NCI-H2107 treated with DMSO at 0.1 percent for 48 hours (cell line): ENCODE measurements at regions not wholly inside any gene's neighbourhood (a gene's known extent, or its start where the extent isn't known, plus 50 kb on each side); places are given as distances from the start of the nearest gene placed in this dataset.

Source experiments
- DNase-seq: peaks from one replicate; lab custom pipeline; 2025; ENCODE audit not compliant: unreplicated experiment; lab: John Stamatoyannopoulos, UW

GRCh38 chr2:240338274-240338673 lies 97.2 kb upstream of the GPC1 start:
- no peak for DNase-seq

GRCh38 chr2:240339411-240340360 lies 95.8 kb upstream of the GPC1 start:
- no peak for DNase-seq

DNA sequence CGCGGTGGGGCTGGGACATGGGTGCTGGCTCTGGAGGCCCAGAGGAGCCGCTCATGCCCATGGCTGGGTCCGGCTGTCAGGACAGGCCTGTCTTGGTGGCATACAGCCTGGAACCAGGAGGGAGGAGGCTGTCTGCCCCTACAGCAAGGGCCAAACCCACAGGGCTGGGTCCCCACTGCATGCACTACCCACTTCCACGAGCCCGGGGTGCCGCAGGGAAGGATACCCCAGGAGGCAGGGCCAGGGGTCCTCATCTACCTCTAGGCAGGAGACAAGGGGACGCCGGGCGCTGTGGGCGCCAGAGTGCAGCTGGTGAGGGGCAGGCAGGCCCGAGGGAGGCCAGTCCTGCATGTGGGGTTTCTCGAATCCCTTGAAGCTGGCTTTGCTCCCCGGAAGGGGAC lies 95.1 kb upstream of the GPC1 start:
- DNase-seq, result no peak

GRCh38 chr2:240341064-240341463 lies 94.4 kb upstream of the GPC1 start:
- no peak for DNase-seq

GRCh38 chr2:240343548-240343947 lies 91.9 kb upstream of the GPC1 start:
- no peak for DNase-seq

DNA sequence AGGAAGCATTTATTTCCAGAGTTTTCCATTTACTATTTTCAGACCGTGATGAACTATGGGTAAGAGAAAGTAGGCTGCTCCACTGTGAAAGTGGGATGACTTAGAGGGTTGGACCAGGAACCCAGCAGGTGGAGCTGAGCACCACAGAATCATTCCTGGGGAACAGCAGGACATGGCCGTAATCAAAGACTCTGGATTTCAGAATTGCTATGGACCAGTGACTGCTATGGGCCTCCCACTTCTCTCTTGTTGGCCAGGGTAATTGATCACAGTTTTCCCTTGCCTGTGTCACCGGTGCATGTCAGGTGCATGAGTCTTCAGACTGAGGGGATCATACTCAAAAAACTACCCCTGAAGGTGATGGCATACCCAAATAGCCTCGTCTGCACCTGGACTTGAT lies 90.6 kb upstream of the GPC1 start:
- DNase-seq, result no peak

DNA sequence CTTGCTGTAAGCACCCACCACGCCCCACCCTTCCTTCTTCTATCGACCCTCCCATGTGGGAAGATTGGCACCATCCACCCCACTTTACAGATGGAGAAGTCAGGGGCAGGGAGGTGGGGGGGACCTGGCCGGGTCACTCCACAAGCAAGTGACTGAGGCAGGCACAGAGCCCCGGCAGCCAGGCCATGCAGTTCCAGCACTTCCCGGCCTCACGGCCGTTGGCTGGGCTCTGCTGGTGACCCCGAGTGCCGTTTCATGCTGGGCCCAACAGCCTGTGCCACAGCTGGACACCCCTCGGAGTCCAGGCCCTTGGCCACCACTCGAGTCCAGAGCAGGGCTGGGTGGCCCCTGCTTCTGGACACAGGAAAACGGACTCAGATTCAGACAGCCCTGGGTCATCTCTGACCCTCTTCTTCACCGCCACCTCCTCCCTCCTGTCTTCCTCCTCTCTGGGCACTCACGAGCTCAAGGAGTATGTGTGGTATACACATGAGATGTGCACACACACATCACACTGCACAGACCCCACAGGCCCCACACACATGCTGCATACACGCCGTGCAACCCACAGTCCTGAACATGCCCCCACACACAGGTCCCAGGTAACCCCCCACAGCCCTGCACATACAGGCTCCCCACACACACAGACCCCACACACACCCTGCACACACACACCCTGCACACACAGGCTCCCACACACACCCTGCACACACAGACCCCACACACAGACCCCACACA lies 89.3 kb upstream of the GPC1 start:
- no peak for DNase-seq

DNA sequence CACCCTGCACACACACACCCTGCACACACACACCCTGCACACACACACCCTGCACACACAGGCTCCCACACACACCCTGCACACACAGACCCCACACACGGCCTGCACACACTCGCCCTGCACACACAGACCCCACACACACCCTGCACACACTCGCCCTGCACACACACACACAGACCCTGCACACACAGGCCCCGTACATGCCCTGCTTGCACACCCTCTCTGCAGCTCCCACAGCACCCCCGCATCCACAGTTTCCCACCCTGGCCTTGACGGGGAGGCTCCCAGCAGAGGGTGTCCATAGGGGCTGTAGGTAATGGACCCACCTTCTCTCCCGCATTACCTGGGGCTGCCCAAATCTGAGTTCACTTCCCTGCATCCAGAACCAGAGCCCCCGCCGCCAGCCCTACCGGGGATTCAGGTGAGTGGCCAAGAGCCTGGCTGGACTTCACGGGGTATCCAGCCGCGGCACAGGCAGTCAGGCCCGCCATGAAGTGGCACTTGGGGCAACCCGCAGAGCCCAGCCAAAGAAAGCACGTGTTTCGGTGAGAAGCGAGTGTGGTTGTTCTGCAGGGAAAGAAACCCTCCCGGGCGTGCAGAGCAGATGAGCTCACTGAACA lies 88.6 kb upstream of the GPC1 start:
- DNase-seq, result no peak

- DNase-seq, result no peak
Measured at GRCh38 chr2:240347373-240347940, 88.0 kb upstream of the GPC1 start.

DNA sequence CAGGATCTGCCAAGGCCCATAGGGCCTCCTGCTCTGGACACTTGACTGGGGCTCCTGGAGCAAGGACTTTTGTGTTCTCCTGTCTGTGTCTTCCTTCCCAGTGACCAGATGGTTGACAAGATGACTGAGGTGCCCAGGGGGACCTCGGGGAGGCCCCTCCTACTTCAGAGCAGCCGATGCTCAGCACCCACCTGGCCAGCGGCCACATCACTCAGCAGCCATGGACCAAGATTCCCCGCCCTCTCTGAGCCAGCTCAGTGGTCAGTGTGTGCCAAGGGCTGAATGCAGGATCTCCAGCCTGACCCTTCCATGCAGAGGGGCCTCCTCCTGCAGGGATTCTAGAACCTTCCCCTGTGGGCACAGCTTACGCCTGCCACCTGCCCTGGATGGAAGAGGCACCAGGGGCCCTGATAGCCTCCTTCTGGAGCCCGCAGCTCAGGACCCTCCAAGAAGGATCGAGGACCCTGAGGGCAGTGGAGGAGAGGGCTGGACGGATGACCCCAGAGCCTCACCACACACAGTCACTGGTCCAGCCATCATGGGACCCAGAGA lies 87.4 kb upstream of the GPC1 start:
- no peak for DNase-seq

GRCh38 chr2:240348522-240348921 lies 86.9 kb upstream of the GPC1 start:
- DNase-seq, result no peak

DNA sequence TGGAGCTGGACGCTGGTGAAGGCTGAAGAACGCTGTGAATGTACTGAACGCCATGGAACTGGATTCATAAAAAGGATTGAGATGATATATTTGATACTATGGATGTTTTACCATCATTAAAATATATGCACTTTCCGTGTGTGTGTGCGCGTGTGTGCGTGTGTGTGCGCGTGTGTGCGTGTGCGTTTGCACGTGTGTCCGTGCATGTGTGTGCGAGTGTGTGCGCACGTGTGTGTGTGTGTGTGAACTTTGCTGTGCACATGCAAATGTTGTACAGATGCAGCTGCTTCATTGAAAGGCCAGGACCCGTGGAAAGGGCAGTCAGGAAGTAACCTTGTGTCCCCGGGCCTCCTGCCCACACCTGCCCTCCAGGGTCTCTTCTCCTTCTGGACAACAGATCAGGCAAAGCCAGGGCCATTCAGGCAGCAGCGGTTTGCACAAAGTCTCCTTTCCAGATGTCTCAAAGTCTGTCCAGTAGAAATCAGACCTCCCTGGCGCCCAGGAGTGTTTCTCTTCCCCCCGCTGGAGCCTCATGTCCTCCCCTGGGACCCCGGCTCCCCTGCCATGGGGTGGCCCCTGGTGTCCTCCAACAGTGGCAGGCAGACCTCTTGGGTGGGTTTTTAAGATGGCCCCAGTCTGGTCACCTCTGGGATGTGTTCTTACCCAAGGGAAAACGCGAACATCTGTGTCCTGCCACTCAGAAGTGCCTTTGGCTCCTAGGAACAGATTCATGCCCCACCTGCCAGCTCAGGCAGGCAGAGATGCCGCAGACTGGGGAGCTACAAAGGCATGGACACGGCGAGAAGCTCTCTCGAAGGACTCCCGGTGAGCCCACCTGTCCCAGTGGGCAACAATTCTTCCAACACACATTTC lies 86.1 kb upstream of the GPC1 start:
- DNase-seq, result no peak

DNA sequence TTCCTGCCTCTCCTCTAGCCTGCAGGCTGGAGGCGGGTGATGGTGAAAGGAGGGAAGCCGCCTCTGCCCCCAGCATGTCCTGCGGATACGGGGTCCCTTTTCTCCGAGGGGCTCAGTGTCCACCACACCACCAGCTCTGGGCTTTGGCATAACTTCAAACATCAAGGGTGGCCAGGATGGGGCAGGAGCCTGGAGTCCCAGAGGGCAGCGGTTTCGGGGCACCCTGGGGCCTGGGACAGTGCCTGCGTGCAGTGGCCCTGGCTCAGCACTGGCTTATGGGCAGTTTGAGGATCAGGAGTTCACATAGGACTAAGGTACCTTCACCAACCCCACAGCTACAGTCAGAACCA lies 85.5 kb upstream of the GPC1 start:
- no peak for DNase-seq

DNA sequence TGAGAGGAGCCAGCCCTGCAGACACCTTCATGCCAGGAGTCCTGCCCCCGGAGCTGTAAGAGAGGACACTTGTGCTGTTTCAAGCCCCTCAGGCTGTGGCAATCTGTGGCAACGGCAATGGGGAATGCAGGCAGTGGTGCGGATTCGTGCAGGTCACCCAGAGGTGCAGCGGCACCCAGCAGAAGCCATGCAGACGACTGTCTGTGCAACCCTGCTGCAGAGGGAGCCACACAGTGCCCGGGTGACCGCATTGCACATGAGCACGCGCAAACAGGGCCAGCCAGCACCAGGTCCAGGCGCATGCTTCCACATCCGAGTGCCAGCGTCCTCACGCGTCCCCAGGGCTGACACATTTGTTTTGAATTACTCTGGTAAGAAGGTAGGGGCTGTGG lies 84.8 kb upstream of the GPC1 start:
- DNase-seq, result no peak

DNA sequence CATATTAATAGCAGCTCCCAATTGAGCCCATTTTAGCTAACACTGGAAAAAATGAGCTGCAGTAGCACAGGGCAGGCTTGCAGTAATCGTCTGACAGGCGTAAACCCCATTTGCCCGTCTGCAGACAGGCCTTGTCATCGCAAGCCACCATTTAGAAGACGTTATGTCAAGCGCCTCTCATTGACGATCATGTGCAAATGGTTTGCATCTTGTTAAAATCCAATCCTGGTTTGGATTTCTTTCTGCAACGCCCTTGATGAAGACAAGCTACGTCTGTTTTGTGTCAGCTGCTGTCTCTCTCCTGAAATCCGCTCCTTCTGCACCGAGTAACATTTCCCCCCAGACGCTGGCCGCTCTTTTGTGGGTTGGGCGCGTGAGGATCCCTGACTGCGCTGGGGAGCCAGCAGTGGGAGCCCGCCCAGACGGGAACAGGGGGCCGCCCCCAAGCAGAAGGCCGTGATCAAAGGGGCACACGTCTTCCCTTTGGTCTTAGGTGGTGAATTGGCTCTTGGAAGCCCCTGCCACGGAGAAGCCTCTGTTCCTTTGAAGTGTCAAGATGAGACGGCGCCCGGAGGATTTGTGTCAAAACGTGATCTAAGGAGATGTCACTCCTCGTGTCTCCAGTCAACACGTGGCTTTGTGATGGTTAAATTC lies 84.2 kb upstream of the GPC1 start:
- no peak for DNase-seq

- no peak for DNase-seq
Measured at GRCh38 chr2:240351826-240352426, 83.5 kb upstream of the GPC1 start.

DNA sequence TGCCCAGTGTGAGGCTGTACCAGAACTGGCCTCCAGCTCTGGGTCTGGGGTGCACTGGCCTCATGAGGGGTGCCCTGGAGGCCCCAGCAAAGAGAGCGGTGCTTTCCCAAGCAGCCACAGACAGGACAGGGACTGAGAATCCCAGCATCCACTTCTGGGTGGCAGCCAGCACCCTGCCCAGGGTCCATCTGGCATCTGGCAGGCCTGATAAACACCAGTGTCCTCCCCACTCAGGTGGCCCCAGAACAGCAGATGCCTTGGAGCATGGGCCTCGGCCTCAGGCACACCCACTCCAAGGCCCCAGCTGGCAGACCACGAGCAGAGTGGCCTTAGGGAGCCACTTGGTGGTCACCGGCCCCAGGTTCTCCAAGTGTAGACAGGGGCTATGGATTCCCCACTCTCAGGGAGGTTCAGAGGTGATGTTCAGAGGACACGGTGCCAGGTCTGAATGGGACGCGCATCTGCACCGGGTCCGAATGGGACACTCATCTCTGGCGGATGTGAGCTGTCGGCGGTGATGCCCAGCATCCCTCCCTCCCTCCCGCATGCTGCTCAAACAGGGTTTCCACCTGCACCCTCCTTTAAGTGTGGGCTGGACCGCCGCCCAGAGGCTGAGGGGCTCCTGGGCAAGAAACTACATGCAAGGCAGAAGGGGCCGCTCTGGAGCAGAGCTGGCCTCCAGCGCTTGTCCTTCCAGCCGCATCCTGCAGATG lies 82.2 kb upstream of the GPC1 start:
- no peak for DNase-seq

DNA sequence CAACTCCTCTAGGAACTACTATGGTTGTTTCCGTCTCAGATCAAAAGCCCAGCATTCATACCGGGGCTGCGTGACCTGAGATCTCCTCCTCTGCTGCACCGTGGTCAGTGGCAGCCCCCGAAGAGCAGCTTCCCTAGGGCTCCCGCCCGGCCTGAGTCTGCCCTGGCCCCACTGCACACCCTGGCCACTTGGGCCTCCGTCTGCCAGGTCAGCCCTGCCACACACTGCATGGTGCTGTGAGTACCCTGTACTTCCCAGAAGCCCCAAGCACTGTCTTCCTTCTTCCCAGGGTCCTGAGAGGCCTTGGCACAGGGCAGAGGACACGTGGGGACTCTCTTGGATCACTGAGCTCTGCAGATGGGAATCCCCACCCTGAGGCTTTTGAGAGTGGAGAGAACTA lies 81.5 kb upstream of the GPC1 start:
- DNase-seq, result no peak
